HG02588 (cell line): ENCODE measurements at regions not wholly inside any gene's neighbourhood (a gene's known extent, or its start where the extent isn't known, plus 50 kb on each side); places are given as distances from the start of the nearest gene placed in this dataset.

Experiments used
- ATAC-seq: cut with Tn5 transposase; IDR thresholded peaks from one replicate; pipeline ENCODE4 v1.9.1; 2021; ENCODE audit warnings: mild to moderate bottlenecking, moderate library complexity; ENCODE audit not compliant: unreplicated experiment

DNA sequence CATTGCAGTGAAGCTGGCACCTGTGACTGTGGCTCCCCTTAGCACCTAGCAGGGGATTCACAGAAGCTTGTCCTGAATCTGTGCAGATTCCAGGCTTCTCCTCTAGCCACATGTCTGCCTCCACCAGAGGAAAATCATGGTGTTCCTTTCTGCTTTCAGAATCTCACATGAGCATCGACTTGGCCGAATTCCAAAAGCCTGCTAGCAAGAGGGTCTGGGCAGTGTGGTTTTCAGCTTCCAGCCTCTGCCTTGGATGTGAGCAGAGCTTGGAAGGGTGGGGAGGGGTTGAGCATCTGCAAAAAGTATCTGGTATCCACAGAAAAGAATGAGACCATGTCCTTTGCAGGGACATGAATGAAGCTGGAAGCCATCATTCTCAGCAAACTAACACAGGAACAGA, 911.1 kb downstream of the TBC1D22A start:
- no peak for ATAC-seq

DNA sequence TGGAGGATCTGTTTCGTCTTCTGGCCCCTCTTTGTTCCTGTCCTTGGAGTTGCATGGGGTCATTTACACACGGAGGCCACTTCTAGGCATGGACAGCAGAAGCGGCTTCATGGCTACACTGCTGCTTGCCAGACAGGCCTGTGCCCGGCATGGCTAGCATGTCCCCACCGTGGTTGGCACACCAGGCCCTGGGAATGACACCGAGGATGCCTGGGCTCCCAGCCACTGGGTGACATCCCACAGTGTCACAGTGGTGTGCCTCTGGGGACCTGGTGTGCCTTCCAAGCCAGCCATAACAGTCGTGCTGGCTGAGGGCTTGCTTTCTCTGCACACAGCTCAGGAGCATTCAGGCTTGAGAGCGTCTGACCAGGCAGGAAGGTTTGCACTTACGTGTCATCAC, 910.1 kb downstream of the TBC1D22A start:
- no peak for ATAC-seq

DNA sequence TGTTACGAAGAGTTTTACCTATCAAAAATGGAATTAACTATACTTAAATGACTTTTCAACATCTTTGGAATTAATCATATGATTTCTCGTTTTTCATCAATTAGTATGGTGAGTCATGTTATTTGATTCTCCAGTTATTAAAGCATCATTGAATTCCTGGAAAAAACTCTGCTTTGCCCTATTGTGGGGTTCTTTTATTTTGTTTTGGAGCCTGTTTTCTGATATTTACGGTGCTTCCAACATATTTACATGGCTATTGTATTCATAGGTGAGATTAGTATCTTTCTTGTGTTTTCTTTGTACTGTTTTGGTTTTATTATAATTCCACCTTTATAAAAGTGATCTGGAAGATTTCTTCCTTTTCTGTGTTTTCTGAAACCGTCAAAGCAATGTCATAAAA, 902.7 kb downstream of the TBC1D22A start:
- no peak for ATAC-seq

DNA sequence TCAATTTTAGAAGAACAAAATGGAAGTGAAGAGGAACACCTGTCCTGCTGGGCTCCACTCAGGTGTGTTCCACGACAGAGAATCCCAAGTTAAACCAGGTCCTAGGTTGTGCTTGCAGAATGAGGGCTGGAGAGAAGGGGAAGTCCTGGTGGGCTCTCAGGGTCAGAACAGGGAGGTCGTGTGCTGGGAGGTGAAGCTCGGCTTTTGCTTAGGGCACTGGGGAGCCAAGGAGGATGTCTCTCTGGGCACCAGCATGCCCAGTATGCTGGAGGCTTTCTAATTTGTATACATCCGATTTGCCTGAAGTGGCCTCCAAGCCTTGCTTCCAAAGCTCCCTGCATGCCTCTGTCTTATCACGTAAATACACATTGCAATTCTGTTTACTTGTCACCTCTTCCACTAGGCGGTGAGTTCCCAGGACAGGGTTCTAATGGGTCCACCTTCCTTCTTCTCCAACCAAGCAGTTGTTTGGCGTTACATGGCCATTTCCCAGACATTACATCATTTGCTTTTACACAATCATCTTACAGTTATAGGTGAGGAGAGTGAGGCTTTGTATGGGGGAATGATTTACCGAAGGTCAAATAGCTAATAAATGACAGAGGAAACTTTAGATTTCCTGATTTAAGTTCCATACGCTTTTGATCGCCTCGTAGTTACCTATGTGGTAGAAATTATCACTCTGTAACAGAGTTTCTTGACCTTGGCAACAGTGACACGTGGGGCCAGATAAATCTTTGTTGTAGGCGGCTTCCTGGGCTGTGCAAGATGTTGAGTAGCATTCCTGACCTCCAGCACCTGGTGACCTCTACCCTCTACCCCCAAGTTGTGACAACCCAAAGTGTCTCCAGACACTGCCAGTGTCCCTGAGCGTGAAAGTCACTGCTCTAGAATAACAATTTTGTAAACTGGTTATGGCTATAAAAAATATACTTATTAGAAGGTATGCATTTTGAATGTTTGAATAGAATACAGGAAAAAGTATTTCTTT, 901.5 kb downstream of the TBC1D22A start:
- ATAC-seq: no peak

DNA sequence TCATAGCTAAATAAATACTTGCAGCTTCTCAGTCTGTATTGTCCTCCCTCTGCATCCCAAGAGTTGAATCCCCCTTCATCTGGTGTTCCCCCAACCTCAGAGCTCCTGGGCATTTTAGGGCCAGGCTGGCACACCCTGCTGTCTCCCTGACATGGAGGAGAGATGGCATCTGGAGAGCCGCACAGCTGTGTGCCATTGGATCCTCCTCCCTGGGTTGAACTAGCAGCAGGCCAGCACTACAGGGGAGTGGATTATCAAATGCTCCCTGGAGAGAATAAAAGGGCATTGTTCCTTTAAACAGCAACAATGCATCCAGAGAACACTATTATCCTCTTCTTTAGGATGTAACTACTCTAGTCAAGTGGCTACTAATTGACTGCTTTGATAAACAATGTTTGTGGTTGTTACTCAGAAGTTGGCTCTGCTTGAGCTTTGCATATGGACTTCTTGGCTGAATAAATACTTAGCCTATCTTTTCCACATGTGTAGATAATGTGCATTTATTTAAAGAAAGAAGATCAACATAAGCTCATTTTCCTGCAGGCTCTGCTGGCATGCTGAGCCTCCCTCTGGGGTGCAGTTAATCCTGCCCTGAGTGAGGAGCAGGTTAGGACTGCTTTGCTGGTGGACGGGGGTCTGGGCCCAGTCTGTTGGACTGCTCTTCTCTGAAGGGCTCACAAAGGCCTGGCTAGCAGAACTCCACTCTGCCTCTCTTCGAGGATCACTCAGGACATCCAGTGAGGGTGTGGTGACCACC, 897.2 kb downstream of the TBC1D22A start:
- no peak for ATAC-seq

DNA sequence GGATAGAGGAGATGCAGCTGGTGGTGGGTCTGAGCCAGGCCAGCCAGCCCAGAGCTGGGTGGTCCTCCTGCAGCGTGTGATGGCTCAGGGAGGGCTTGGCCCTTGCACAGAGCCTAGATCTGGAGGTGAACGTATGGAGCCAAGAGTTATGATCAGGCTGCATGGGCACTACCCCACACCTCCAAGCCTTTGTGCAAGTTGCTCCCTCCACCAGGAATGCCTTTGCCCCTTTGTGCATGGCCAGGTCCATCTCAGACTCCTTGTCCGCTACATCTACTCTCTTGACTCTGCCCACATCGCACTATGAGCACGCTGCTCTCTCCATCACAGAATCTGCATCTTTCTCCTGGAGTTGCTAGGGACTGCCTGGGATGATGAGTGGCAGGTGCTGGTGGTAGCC, 895.7 kb downstream of the TBC1D22A start:
- no peak for ATAC-seq

DNA sequence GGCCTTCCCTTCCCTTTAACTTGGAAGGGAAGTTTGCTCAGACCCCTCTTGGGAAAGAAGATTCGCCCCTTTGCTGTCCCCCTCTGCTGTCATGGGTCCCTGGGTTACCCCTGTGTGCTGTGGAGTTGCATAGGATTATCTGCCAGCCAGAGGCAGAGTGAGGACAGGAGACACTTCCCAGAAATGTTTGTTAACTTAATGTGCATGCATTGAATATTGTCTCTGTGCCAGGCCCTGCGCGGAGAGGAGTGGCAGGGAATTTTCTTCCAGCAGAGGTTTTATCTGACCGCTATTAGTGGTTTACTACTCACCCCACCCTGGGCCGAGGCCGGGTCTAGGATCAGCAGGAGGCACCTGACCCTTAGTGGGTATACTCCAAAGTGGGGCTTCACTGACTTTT, 894.8 kb downstream of the TBC1D22A start:
- ATAC-seq: no peak

DNA sequence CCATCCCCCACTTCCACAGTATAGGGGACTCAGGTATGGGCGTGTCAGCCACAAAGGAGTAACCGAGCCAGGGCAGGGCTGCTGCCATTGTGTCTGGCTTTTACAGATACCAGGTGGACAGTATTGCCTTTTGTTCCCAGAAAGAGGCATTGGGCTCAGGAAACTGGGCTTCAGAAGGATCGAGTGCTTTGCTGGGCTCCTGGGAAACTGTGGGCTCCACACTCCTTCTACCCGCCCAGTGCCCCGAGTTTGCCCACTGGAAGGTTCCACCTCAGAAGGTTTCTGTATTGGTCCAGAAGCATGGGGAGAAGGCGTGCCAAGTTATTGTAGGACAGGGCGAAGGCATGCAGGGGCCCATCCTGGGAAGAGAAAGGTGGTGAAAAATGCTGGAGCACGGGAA, 894.4 kb downstream of the TBC1D22A start:
- no peak for ATAC-seq

DNA sequence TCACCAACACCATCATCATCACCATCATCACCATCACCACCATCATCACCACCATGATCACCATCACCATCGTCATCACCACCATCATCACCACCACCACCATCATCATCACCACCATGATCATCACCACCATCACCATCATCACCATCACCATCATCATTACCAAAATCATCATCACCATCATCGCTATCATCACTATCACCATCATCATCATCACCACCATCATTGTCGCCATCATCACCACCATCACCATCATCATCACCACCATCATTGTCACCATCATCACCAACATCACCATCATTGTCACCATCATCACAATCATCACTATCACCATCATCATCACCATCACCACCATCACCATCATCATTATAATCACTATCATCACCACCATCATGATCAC, 893.5 kb downstream of the TBC1D22A start:
- ATAC-seq: no peak

DNA sequence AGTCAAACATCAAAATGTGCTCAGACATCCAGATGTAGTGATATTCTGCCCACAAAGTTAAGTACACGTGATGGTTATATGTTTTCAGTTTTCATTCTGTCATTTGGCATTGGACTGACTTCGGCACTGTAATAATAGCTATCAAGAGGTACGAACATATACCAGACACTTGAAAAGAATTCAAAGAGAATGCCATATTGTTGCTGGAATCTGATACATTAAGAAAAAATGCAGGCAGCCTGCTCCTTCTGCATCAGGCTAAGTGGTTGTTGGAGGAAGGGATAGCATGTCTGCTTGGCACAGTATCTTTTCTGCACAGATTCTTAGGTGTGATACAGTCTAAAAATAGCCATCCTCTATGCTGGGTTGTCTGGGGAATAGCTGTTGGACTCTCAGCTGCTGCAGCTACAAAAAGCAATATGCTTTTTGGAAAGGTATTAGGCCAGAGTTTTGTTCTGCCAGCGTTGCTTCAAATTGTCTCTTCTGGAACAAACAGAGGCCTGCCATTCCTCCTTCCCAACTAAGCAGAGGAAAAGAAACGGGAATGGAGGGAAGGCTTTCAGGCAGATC, 892.6 kb downstream of the TBC1D22A start:
- no peak for ATAC-seq

DNA sequence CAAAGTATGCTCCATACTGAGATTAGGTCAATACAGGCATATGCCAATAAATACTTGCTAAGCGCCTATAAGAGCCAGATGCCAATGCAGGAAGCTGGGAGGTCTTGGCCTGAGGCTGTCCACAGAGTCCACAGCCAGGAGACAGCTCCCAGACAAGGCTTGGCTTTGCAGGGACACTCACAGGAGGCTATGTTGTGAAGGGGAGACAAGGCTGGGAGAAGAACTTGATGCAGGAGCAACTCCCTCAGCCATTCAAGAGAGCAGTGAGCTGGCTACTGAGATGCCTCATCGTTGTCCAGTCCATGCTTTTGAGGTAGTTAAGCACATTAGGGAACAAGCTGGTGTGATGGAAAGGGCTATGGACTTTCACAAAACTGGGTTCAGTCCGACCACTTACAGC, 891.5 kb downstream of the TBC1D22A start:
- no peak for ATAC-seq

DNA sequence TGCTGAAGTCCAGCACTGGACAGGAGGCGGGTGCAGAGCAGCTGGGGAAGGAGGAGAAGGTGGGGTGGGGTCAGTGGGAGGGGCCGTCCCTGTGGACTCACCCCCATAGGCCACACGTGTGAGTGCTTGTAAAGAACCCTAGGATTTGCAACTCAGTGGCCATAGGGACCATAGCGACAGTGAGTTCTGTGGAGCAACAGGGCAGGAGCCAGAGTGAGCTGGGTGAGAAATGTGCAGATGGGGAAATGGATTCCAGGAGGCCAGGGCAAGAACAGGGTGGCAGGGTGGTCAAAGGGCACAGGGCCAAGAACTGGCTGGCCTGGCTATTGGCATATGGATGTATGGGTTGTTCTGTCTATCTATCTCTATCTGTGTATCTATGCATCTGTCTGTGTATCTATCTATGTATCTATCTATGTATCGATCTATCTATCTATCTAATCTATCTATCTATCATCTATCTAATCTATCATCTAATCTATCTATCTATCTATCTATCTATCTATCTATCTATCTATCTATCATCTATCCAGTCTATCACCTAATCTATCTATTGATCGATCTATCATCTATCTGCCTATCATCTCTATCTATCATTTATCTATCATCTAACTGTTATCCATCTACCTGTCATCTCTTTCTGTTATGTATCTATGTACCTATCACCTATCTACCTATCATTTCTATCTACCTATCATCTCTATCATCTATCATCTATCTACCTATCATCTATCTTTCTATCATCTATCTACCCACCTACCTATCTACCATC, 889.0 kb downstream of the TBC1D22A start:
- ATAC-seq: no peak

DNA sequence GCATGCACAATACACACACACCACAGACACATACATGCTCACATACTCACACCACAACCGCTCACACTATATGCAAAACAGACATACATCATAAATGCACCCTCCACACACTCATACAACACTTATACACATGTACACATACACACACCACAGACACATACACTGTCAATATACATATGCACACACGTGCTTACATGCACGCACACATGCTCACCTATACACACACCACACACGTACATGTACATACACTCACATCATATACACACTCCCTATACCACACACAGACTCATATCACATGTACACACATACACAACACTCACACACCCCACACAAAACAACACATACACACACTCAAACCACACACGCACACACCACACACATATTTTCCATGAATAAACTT, 885.3 kb downstream of the TBC1D22A start:
- ATAC-seq: no peak

DNA sequence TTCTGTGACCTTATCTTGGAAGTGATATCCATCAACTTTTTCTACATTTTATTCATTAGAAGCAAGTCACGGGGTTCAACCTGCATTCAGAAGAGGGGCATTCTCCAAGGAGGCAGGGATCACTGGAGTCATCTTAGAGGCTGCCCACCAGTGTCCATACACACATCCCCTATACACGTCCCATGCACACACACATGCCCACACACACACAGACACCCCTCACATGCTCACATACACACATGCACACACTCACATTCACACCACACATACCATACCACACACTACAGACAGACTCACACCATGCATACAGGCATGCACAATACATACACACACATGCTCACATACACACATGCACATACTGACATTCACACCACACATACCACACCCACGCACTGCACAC, 884.7 kb downstream of the TBC1D22A start:
- ATAC-seq: no peak

DNA sequence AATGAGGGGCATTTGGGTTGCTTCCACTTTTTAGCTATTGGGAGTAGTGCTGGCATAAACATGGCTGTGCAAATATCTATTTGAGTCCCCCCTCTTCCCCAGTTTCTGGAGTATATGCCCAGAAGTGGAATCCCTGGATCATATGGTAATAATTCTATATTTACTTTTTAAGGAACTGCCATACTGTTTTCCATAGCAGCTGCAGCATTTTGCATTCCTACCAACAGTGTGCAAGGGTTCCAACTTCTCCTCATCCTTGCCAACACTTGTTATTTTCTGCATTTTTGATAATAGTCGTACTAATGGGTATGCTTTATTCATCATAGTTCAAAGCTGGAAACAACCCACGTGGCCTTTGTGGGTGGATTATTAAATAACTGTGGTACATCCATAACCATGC, 883.5 kb downstream of the TBC1D22A start:
- no peak for ATAC-seq

DNA sequence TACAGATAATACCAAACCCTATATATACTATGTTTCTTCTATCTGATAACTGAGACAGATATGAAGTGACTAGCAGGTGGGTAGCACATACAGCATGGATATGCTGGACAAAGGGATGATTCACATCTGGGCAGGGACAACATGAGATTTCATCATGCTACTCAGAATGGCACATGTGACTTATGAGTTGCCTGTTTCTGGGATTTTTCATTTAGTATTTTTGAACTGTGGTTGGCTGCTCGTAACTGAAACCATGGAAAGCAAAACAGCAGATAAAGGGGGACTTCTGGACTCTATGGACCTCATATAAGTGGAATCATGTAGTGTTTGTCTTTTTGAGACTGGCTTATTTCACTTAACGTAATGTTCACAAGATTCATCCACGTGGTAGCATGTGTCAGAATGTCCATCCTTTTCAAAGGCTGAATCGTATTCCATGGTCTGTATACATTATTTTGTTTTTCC, 883.0 kb downstream of the TBC1D22A start:
- ATAC-seq: no peak

DNA sequence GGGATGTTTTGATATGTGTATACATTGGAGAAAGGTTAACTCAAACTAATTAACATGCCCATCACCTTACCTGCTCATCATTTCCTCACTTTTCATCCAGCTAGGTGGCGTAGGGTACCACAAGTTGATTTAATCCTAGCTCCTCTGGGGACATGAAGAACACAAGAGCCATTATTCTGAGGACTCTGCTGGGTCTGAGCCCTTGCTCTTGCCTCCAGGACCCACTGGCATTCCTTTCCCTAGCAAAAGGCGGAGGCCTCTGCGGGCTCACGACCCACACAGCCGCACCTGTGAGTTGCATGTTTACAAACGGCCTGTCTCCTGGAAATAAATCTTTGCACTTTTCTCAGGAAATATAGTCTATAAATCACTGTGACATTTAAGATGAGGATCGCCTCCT, 871.9 kb downstream of the TBC1D22A start:
- ATAC-seq: no peak

DNA sequence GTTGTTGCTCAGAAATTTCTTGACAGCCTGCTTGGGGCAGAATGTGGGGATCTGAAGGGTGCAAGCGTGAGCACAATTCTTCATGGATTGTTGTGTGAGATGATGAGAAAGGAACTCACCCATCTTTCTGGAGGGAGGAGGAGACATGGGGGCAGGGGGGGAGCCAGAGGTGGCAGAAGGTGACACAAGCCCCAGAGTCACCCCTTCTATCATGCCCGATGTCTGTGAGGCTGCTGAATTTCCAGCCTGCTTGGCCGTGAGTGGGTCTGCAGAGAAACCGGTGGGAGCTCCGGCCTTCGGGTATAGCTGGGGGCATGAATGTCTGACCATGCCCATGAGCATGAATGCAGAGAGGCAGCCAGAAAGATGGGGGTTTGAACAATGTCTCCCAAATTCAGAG, 870.7 kb downstream of the TBC1D22A start:
- ATAC-seq: no peak

DNA sequence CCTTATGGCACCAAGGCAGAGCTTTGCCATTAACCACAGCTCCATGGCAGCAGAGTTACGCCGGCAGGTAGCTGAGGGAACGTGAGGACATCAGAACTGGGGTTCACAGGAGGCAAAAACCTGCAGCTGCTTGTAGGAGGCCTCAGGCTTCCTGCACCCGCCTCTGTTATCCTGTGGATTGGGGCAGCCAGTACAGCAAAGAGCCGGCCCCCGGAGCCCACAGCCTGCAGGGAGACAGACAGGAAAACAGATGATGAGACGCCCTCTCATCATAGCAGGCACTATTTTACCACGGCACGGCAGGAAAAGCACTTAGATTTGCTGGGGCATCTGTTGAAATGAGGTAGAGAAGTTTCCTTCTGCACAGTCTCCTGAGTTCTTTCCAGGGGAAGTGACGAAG, 870.3 kb downstream of the TBC1D22A start:
- no peak for ATAC-seq

DNA sequence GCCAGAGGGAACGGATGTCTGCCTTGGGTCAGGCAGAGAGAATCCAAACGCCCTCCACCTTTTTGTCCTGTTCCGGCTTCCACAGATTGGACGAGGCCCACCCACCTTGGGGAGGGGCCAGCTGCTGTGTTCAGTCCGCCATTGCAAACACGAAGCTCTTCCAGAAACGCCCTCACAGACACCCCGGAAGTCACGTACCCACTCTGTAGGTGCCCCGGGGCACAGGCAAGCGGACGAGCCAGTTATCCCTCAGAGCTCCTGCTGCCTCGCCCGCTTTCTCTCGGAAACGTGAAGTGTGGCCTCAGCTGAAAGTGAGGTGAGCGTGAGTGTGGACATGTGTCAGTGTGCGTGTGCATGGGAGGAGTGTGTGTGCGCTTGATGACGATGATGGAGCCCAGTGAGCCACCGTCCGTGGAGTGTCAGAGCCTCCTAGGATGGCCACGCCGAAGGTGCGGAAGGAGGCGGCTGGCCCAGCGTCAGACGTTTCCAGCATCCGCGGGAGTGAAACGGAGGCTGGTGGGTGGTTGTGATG, 869.2 kb downstream of the TBC1D22A start:
- ATAC-seq: no peak
